ENCODE measurements at regions not wholly inside any gene's neighbourhood (a gene's known extent, or its start where the extent isn't known, plus 50 kb on each side); places are given as distances from the start of the nearest gene placed in this dataset.
"Not testable (repeated sequence)": the region's sequence is repeated elsewhere in the genome, so short reads cannot be mapped to it uniquely, and the experiment has no call there.

DNA sequence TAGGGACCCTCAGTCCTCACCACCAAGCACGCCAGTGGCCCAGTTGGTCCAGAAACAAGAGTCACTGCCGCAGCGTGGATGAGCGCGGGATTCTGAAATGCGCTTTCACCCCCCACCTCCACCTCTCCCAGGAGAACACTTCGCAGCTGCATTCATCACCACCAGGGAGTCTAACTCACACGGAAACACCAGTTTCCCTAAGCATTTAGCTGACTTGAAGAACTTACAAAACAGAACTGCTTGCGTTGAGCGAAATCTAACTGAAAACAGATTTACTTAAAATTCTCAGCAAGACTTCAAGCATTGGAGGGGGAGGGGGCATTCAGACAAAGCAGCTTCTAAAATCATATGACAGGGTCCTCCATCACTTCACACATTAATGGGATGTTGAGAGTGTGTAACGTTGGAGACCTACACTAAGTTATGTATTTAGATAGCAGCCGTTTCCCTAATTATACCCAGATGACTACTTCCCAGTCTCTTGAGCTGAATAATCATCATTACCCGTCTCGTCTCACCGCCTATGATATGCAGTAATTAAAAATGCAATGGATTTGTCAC, 258.2 kb upstream of the IRS2 start:
- peak; percentile 79 for DNase-seq

DNA sequence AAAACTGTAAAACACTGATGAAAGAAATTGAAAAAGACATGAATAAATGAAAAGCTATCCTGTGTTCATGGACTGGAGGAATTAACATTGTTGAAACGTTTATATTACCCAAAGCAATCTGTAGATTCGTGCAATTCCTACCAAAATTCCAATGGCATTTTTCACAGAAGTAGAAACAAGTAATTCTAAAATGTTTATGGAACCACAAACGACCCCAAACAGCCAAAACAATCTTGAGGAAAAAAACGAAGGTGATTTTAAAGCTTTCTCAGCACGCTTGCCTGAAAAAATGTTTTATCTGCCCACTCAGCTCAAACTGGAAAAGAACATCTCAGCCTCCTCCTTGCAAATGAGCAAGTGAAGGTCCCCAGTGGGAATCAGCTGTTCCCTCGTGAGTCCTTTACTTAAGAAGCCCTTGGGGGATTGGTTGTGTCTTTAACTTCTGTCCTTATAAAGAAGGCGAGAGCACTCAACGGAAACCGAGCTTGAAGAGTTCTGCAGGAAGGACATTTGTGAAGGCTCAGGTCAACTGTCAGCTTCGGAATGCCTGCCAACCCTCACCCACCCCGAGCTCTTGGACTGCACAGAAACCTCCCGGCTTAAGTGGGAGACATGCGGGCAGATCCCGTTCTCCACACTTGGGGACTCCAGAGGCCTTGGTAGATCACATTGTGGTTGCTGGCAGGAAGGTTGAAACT, 256.0 kb upstream of the IRS2 start:
- no peak for DNase-seq

DNA sequence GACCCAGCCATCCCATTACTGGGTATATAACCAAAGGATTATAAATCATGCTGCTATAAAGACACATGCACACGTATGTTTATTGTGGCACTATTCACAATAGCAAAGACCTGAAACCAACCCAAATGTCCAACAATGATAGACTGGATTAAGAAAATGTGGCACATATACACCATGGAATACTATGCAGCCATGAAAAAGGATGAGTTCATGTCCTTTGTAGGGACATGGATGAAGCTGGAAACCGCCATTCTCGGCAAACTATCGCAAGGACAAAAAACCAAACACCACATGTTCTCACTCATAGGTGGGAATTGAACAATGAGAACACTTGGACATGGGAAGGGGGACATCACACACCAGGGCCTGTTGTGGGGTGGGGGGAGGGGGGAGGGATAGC, 255.3 kb upstream of the IRS2 start:
- not testable (repeated sequence) for DNase-seq

DNA sequence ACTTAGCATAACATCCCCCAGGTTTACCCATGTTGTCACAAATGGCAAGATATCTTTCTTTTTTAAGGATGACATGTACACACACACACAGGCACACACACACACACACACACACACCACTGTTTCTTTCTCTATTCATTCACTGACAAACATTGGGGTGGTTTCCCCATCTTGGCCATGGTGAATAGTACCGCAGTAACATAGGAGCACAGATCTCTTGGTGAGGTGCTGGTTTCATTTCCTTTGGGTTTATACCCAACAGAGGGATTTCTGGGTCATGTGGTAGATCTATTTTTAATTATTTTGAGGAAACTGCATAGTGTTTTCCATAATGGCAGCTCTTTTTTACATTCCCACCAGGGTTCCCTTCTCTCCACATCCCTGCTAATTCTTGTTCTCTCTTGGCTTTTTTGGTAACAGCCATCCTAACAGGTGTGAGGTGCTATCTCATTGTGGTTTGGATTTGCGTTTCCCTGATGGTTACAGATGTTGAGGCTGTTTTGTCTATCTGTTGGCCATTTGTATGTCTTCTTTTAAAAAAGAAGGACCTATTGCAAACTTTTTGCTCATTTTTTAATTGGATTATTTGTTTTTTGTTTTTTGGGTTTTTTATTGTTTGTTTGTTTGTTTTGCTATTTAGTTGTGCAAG, 251.7 kb upstream of the IRS2 start:
- no peak for DNase-seq

DNA sequence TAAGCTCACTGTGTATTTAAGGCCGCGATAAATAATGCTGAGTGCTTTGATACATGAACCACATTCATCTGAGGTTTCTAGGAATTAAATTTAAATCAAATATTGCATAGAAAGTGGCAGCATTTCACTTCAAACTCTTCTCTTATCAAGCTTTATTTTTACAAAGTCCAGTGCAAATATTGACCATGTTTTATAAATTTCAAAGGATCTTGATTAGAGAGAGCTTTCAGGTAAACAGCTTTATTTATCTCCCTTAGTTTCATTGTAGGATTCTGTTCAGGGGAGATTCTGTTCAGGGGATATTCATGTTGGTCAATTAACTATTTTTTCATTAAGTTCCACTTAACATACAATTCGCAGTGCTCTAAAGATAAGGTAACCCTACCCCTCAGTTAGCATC, 249.7 kb upstream of the IRS2 start:
- DNase-seq: no peak

DNA sequence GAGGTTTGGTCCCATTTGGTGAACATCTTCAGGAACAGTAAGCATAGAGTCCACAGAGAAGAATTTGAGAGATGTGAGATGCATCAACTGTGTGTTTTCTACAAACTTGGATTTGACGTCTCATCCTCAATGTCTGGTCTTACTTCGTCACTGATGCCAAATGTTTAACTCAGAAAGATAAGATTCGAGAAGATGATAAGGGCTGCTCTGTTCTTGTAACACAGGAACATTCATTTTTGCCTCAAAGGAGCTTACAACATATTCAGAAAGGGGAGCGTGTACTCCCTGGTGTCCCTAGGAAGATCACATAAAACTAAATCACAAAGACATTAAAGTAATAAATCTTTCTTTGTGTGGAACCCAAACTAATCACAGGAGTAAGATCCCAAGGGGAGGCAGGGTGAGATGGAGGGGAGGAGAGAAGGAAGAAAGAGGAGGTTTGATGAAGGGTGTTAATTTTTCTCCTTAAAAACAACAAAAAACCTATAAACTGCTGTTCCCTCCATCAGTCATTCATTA, 247.7 kb upstream of the IRS2 start:
- DNase-seq: no peak

DNA sequence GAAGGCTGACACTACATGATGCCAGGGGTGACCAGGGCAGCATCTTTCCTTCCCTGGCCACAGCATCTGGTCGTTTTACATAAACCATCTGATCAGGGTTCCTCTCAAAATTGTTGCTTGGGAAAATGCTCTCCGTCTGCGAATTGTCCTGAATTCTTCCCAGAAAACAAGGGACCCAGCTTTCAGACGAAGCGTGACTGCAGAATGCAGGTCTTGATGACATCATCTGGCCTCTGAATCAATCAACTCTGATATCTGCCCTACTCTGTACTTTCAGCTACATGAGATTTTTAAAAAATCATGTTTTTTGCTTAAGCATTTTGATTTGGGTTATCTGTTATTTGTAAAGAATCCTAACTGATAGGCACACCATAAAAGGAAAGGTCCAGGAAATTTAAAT, 246.6 kb upstream of the IRS2 start:
- DNase-seq: no peak

DNA sequence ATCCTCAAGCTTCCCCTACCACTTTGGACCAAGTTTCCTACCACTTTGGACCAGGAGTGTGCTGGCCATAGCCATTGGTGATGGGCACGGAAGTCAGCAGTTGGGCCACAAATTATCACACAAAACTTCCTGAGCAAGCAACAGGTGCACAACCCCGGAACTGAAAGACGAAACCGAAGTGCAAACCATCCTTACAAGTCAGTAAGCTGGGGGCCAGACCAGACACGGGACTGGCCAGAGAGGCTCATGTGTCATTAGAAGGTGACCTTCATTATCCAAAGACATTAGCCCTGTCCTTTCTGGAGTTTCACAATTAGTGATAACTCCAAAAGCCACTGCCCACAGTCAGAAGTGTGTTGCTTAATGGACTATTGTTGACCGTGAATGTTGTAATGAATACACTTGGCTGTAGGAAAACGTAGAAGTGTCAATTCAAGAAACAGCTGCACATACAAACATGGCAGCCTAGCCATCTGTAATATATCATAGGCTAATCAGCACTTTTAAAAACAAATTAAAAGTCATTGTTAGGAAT, 244.1 kb upstream of the IRS2 start:
- no peak for DNase-seq

DNA sequence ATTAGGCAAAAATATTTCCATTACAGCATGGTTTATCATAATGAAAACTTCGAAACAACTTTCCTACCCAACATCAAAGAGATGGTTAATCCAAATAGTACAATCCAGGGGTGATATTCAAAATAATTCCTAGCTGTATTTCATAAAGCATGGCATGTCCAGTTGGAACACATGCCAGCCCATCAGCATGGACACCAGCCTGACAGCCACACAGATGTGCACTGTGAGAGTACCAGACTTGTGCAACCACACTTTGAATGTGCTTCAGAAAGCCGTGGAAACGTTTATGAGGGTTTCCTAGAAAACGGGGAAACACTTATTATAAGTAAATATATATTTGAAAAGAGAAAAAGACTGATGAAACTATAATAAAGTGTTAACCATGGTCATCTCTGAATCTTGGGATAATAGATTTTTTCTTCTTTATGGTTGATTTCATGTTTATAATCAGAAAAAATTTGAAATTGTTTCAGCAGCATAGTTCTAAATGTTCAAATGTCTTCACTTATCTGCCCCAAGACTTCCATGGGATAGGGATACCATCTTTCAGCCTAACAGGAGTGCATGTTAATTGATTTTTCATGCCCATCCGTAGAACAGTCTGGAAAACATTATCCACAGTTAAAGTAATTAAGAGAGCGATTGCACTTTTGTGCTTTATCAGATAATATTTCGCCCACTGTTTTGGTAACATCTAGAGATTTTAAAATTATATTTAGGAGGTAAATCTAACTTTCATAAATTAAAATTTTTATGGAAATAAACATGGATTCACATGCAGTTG, 242.6 kb upstream of the IRS2 start:
- DNase-seq: no peak

DNA sequence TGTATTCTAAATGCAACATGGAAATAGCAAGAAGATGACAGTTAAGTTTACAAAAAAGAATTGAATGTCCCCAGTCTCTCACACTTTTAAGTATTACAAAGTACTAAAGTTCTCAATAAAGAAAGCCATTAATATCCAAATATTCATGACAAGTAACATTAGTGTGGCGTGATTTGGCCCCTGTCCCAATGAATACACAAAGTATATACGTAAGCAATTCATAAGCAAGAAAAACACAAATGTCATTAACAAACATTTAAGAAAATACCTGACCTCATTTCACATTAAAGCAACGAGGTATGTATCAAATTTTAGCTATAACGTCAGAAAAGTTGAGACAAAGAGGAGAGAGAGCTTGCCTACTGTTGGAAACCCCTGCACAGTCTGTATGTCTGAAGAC, 241.9 kb upstream of the IRS2 start:
- DNase-seq: no peak

DNA sequence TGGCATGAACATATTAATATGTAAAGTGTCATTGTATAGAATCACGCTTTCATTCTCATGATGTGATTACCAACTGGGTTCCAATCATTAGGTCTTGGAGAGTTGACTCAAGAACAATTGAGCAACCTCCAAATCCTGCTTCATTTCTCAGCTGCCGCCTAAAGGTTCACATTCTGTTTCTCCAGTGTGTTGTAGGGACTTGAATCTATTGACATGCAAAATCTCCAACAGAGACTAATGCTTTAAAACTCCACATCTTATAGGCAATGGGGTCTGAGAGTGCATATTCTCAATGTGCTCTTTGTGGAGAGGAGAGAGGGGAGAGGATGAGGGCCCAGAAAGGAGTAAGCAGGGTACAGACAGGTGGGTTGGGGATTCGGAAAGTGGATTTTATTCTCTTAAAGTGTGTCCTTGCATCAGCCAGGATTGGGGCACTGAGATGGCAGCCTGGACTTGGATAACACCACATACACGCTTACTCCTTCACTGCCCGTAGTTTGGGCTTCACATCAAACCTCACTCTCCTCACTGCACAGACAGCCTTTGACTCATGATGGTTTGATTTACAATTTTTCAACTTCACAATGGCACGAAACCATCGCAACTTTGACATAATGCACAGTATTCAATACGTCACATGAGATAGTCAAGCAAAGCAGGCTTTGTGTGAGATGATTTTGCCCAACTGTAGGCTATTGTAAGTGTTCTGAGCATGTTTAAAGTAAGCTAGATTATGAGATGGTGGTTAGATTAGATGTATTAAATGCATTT, 241.3 kb upstream of the IRS2 start:
- no peak for DNase-seq

DNA sequence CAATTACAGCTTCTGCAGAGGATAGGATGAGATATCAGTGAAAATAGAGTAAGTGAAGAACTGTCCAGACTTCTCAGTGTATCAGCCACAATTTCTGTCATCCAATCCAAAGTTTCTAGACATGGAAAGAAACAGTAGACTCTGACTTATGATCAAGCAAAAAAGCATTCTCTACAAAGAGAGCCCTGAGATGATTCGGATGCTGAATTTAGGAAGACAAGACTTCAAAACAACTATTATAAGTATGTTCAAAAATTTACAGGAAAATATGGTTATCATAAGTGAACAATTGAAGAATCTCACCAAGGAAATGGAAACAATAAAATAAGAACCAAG, 238.2 kb upstream of the IRS2 start:
- DNase-seq: no peak

DNA sequence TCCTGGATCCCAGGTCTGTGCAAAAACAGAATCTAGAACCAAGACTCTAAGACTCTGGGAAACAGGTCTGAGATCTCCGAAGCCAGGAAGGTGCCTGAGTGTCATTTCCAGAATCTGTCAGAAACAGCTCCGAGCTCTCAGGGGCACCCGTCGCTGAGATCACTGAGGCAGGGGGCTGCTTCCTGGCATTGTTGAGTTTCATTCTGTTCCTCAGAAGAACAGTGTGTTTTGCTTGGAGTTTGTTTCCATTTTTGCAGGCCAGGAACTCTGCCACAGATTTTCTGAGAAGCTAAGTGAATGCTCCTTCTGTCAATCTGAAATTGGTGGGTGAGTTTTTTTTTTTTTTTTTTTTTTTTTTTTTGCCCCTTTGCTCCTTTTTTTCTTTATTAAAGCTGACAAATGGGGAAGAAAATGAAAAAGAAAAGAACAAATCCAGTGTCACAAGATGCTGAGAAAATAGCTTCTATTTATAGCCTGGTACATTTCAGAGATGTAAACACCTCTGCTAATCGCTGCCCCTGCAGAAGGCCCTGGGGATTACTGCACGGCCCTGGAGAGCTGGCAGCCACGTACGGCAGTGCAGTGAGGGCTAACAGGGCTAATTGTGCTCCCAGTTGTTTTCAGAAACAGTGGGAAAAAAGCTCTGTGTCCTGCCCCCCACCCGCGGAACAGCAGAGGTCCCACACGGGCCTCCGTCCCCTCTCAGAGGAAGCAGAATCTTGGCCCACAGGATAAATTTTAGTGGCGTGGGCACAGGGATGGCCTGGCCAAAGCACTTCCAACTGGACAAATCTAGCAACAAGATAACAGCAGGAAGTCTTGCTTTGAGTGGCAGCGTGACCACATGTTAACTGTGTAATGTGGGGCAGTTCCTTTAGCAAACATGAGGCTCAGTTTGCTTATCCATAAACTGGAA, 237.6 kb upstream of the IRS2 start:
- DNase-seq: peak; percentile 77

DNA sequence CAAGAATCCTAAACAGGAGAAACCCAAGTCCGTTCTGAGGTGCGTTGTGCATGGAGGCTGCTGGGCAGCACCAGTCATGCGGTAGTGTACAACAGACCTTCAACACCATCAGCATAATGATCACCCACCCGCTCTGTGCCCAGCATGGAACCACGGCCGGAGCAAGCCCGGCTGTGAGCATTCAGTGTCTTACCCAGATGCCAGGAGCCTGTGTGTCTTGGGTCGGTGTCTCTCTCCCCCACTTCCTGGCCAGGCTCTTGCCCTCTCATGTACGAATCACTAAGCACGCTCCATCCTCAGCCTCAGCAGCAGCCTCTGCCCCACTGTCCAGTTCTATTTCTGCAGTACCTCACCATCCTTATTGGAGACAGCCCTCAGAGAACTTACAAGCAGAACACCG, 231.6 kb upstream of the IRS2 start:
- DNase-seq: no peak

DNA sequence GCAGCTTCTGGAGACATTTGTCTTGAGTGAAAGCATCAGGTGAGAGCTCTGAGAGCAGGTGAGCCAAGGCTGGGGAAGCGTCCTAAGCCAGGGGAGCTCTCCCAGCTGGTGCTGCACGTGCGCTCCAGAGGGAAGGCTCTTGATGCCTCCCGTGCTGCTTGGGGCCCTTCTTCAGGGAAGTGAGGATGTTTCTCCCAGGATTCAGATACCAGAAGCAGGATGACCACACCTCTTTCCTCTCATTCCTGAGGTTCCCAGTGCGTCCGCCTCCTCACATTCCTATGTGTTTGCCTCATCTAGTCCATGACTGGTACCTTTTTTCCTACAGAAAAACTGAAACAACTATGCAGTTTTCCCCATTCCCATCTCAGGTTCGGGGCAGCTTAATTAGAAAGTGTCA, 231.0 kb upstream of the IRS2 start:
- DNase-seq: no peak

DNA sequence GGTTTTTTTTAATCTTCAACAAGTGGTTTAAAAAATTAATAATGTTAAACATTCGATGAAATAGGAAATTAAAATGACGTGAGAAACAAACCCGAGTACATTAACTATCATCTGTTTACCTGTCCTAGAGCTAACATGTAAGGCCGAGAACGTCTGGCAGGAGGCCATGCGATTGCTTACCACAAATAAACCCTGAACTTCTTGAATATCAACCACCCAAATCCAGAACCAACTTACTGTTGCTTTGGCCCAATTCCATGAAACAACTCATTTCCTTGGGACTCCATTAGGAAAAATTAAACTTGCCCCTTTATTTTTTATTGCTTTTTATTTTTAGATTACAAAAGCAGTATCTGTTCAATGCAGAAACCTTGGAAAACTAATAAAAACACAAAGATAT, 228.9 kb upstream of the IRS2 start:
- DNase-seq: peak; percentile 76

DNA sequence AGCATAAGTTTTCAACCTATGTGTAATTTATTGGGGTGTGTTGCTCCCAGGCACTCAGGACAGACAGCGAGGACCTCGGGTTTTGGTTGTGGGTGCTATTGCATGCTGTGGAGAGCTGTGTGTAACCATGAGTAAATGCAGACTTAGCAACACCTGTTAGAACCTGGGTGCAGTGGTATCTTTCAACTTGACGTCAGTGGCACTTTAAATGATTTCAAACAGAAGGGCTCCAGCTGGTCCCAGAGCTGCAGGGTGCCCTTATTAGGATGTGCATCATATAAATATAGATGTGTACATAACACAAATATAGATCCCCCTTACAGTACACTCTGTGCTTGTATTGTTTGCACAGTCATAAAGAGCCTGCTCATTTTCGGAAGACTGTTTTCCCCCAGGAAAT, 228.3 kb upstream of the IRS2 start:
- peak; percentile 91 for DNase-seq

DNA sequence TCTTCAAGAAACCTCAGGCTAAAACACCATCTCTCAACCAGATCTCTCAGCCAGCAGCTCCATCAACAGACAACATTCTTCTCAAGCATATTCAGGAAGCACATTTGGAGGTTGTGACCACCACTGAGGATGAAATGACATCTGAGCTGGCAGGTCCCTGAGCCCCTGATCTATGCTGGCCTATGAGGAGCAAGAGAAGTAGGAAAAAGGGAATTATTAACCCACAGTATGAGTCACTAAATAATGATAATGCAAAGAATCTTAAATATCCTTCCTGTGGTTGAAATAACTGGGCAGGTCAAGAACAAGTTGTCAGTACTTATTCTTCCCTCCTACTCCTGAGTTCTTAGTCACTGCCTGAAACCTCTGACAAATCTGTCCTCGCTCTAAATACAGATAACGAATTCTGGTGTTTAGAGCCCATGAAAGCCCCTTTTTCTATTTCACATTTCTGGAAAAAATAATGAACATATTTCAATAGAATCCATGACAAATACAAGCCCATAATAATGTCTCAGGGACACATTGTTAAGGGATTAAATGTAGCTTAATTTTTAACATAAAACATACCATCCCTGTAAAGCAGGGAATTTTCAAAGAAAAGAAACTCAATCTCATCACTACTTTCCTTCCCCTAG, 225.8 kb upstream of the IRS2 start:
- no peak for DNase-seq

DNA sequence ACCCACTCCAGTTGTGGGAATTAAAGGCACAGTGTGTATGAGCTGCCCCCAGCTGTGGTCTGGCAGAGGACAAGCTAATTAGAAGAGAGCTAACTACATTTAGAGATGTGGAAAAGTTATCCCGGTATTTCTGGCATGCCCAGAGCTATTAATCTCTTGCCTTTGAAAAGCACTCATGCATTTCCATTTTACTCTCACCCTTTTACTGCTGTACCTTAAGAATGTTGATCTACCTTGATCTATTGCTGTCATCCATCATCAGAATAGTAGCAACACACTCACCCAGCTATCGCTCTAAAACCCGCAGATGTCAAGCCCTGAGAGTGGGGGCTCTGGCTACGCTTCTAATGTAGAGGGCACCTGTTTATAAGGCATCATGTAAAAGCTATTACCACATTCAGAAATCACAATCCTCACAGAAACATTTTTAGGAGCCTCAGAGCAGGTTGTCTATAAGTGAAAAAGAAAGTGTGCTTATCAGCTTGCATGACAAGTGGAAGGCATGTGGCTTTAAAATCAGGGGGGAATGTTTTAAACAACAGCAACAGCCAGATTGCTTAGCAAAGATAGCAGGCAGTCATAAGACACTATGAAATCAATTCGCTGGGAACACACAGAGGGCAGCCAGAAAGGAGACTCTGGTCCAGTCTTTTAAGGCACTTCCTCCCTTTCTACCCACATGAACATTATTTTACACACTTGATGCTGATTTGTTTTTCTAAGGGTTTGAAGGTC, 224.2 kb upstream of the IRS2 start:
- no peak for DNase-seq

DNA sequence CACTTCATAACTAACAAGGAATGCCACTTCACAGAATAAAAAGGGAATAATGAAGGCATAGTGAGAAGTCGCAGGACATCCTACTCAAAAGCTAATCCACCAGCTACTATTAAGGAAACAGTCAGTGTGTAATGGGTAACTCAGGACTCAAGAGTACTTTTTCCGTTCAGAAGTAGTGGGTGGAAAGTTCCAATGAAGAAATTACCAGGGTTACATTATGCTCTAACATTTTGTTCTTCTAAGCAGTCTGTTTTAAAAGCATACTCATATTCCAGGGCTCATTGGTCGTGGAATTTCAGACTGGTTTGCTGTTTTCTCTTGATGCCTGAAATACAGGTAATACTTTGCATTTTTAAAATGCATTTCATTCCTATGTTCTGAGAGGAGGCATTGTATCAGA, 222.4 kb upstream of the IRS2 start:
- no peak for DNase-seq
